Upper lobe of right lung (tissue), 1 donor: ENCODE measurements at regions not wholly inside any gene's neighbourhood (a gene's known extent, or its start where the extent isn't known, plus 50 kb on each side); places are given as distances from the start of the nearest gene placed in this dataset.

Experiments
- ATAC-seq: fragments of 200-7000 bp; cut with Tn5 transposase; one replicate; pipeline ENCODE4 v1.9.1; 2020; ENCODE audit warnings: mild to moderate bottlenecking, moderate library complexity
- DNase-seq: peaks from one replicate; pipeline ENCODE4 v3.0.0-alpha.2; 2020
- H3K27ac ChIP-seq: fragments of 200-600 bp; one replicate; pipeline ENCODE4 v1.8.0; 2022
- H3K27me3 ChIP-seq: fragments of 200-600 bp; one replicate; pipeline ENCODE4 v1.8.0; 2022; ENCODE audit warnings: mild to moderate bottlenecking
- H3K36me3 ChIP-seq: fragments of 200-600 bp; one replicate; pipeline ENCODE4 v1.8.0; 2022
- H3K4me1 ChIP-seq: fragments of 200-600 bp; one replicate; pipeline ENCODE4 v1.8.0; 2022
- H3K4me3 ChIP-seq: fragments of 200-600 bp; one replicate; pipeline ENCODE4 v1.8.0; 2022; ENCODE audit warnings: mild to moderate bottlenecking
- H3K9me3 ChIP-seq: fragments of 200-600 bp; one replicate; pipeline ENCODE4 v1.8.0; 2022
- intact Hi-C: fragments of 100-400 bp; cut with DNase I; formaldehyde crosslinking; loops from one replicate; pipeline ENCODE4 v1.11.0; 2022
- TF ChIP-seq, protein P1 (sequence below): fragments of 200-600 bp; IDR thresholded peaks from one replicate; pipeline ENCODE4 v1.8.0; 2022; ENCODE audit warnings: antibody characterized with exemption
- donor health status: DM: no; HTN: yes; CAD: no; lungs with severe emphysema.

- no peak for ATAC-seq
- H3K4me1 ChIP-seq = no peaks in the 10 kb centered on the region
- H3K27ac ChIP-seq = no peak overlapping the region
- DNase-seq = no peak
- H3K27me3 ChIP-seq = no peaks in the 10 kb centered on the region
- H3K9me3 ChIP-seq = no peaks in the 10 kb centered on the region
- no peak overlapping the region for H3K4me3 ChIP-seq
- no peaks in the 10 kb centered on the region for H3K36me3 ChIP-seq
- intact Hi-C loops = no loop called here
- TF ChIP-seq, protein P1, sequence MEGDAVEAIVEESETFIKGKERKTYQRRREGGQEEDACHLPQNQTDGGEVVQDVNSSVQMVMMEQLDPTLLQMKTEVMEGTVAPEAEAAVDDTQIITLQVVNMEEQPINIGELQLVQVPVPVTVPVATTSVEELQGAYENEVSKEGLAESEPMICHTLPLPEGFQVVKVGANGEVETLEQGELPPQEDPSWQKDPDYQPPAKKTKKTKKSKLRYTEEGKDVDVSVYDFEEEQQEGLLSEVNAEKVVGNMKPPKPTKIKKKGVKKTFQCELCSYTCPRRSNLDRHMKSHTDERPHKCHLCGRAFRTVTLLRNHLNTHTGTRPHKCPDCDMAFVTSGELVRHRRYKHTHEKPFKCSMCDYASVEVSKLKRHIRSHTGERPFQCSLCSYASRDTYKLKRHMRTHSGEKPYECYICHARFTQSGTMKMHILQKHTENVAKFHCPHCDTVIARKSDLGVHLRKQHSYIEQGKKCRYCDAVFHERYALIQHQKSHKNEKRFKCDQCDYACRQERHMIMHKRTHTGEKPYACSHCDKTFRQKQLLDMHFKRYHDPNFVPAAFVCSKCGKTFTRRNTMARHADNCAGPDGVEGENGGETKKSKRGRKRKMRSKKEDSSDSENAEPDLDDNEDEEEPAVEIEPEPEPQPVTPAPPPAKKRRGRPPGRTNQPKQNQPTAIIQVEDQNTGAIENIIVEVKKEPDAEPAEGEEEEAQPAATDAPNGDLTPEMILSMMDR = no peak
Observed at GRCh38 chr3:22779737-22780136, 423.4 kb upstream of the UBE2E2 start.

DNA sequence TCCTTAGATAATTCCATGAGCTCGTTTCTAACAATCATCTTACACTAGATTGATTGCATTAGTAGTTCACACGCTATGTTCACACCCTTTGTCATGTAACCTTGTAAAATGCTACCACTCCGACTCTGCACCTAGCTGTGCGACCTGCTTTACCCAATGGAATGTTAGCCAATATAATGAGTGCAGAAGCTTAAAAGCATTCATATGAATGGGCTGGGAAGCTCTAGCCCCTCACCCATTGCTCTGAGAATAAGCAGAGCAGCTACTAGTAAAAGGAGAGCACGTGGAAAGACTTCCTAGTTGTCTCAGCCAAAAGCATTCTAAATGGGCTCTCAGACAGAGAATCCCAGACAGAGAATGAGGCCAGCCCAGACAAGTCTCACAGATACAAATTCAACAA lies 410.6 kb upstream of the UBE2E2 start:
- H3K27me3 ChIP-seq = no peaks in the 10 kb centered on the region
- intact Hi-C loops = no loop called here
- H3K27ac ChIP-seq = no peak overlapping the region
- H3K9me3 ChIP-seq = no peaks in the 10 kb centered on the region
- no peak for ATAC-seq
- H3K4me1 ChIP-seq = no peaks in the 10 kb centered on the region
- no peak overlapping the region for H3K4me3 ChIP-seq
- no peak for DNase-seq
- H3K36me3 ChIP-seq = no peaks in the 10 kb centered on the region
- TF ChIP-seq, protein P1 = no peak

GRCh38 chr3:22795917-22796316 lies 407.2 kb upstream of the UBE2E2 start:
- ATAC-seq (no peak), DNase-seq (no peak)

GRCh38 chr3:22798461-22798860 lies 404.7 kb upstream of the UBE2E2 start:
- intact Hi-C loops = no loop called here
- ATAC-seq = no peak
- no peak overlapping the region for H3K4me3 ChIP-seq
- TF ChIP-seq, protein P1 = no peak
- H3K27me3 ChIP-seq = no peaks in the 10 kb centered on the region
- H3K27ac ChIP-seq = no peak overlapping the region
- DNase-seq = no peak
- H3K9me3 ChIP-seq = no peaks in the 10 kb centered on the region
- no peaks in the 10 kb centered on the region for H3K4me1 ChIP-seq
- no peaks in the 10 kb centered on the region for H3K36me3 ChIP-seq

More at GRCh38 chr3:22795917-22796316, 407.2 kb upstream of the UBE2E2 start:
- TF ChIP-seq, protein P1 = no peak
- no peaks in the 10 kb centered on the region for H3K9me3 ChIP-seq
- no peak overlapping the region for H3K27ac ChIP-seq
- no peaks in the 10 kb centered on the region for H3K27me3 ChIP-seq
- no peaks in the 10 kb centered on the region for H3K4me1 ChIP-seq
- intact Hi-C loops = no loop called here
- no peaks in the 10 kb centered on the region for H3K36me3 ChIP-seq
- no peak overlapping the region for H3K4me3 ChIP-seq

GRCh38 chr3:22819209-22819608 lies 383.9 kb upstream of the UBE2E2 start:
- Histone ChIP-seq H3K4me3 (no peak overlapping the region), H3K36me3 (no peaks in the 10 kb centered on the region), H3K9me3 (no peaks in the 10 kb centered on the region), H3K27me3 (no peaks in the 10 kb centered on the region), H3K27ac (no peak overlapping the region), H3K4me1 (no peaks in the 10 kb centered on the region)
- TF ChIP-seq, protein P1 = no peak
- intact Hi-C loops = no loop called here
- DNase-seq (no peak), ATAC-seq (no peak)

DNA sequence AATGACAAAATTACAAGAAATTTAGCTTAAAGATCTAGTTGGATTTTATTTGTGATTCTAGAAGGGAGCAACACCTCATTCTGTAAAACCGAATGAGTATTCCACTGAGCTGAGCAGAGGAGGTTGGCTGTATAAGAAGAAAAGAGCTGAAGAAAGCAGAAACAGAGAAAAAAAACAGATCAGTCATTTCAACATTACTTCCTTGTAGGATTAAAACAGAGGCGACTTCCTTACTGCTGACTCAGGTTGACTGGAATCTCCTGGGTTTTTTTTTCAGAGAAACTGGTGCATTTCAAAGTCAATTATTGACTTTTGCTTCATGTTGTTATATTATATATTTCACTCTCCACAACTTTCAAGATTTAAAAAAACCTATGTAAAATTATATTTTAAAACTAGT lies 368.1 kb upstream of the UBE2E2 start:
- no peaks in the 10 kb centered on the region for H3K27me3 ChIP-seq
- H3K9me3 ChIP-seq = no peaks in the 10 kb centered on the region
- intact Hi-C loops = no loop called here
- no peak overlapping the region for H3K4me3 ChIP-seq
- TF ChIP-seq, protein P1 = no peak
- ATAC-seq = peak; percentile 30
- H3K27ac ChIP-seq = no peak overlapping the region
- H3K4me1 ChIP-seq = peaks cover 10% of the 10 kb centered on the region
- no peak for DNase-seq
- H3K36me3 ChIP-seq = no peaks in the 10 kb centered on the region
